NB4 (cell line): ENCODE measurements at regions not wholly inside any gene's neighbourhood (a gene's known extent, or its start where the extent isn't known, plus 50 kb on each side); places are given as distances from the start of the nearest gene placed in this dataset.

Experiments used
- DNase-seq: peaks from one replicate; pipeline ENCODE4 v3.0.0; 2010; ENCODE audit warnings: low read depth
- H3K4me3 ChIP-seq: one replicate; pipeline ENCODE4 v1.5.1; 2011; ENCODE audit warnings: mild to moderate bottlenecking, low read depth, low read length, moderate library complexity
- MAX ChIP-seq: IDR thresholded peaks from 2 replicates; pipeline ENCODE4 v1.6.1; 2011; ENCODE audit warnings: low read depth, low read length
- MYC ChIP-seq: IDR thresholded peaks from 2 replicates; pipeline ENCODE4 v1.6.1; 2011; ENCODE audit warnings: low read depth, low read length
- POLR2A ChIP-seq: IDR thresholded peaks from 2 replicates; pipeline ENCODE4 v1.6.1; 2011; ENCODE audit warnings: mild to moderate bottlenecking; ENCODE audit not compliant: insufficient read length; ENCODE audit errors: extremely low read depth
- TF ChIP-seq, protein P1 (sequence below): IDR thresholded peaks from one replicate; pipeline ENCODE4 v1.5.1; 2012; ENCODE audit warnings: low read depth, low read length

DNA sequence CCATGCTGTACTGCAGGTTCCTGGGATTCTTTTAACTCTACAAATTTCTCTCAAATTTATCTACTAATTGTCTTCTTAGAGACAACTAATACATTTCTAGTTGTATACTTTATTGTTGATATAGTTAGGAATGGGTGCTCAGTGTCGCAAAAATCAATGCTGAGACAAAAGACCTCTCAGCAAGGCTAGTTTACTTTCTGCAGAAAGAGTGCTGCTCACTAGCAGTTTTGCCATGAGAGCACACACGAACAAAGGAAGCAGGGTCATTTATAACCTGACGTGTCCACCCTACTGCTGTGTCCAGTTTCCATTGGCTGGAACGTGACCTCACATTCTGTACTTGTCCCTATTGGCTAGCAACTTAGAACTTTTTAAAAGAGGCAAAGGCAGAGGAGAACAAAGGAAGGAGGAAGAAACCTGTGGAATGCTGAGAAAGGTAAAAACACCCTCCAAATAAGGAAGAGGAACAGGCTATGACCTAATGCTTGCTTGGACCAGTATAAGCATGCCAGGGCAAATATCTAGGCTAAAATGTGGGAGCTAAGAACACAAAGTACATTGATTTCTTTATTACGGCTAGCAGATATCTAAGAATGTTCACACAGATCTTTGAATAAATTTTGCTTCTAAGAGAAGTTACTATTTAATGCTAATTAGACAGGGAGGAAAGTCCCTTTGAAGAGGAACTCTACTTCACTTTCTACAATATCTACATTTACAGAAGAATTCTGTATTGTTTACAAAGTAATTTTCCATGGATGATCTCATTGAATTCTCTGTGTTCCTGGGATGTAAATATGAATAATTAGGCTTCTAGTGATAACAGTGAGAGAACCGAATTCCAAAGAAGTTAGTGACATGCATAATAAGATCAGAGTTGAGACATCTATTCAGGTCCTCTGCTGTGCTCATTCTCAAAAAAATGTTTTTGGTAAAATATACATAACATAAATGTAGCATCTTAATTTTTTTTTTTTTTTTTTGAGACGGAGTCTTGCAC, 86.0 kb upstream of the MAP10 start:
- DNase-seq = no peak
- TF ChIP-seq, protein P1, sequence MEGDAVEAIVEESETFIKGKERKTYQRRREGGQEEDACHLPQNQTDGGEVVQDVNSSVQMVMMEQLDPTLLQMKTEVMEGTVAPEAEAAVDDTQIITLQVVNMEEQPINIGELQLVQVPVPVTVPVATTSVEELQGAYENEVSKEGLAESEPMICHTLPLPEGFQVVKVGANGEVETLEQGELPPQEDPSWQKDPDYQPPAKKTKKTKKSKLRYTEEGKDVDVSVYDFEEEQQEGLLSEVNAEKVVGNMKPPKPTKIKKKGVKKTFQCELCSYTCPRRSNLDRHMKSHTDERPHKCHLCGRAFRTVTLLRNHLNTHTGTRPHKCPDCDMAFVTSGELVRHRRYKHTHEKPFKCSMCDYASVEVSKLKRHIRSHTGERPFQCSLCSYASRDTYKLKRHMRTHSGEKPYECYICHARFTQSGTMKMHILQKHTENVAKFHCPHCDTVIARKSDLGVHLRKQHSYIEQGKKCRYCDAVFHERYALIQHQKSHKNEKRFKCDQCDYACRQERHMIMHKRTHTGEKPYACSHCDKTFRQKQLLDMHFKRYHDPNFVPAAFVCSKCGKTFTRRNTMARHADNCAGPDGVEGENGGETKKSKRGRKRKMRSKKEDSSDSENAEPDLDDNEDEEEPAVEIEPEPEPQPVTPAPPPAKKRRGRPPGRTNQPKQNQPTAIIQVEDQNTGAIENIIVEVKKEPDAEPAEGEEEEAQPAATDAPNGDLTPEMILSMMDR = no peak
- H3K4me3 ChIP-seq = no peak overlapping the region

DNA sequence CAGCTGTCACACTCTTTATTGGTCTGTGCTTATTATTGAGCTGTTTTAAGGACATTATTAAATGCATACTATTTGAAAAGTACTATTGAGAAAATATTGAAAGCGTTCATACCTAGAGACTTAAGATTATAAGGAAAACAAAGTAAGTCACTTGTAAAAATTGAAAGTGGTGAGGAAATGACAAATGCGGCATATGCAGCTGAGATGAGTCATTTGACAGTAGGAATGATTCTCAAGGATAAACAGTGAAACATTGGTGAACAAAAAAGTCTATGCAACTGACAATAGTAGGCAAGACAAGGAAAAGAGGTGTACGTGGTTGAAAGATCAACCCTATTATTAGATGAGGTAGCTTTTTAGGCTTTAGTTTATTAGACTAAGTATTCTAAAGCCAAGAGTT, 82.6 kb upstream of the MAP10 start:
- DNase-seq = no peak

DNA sequence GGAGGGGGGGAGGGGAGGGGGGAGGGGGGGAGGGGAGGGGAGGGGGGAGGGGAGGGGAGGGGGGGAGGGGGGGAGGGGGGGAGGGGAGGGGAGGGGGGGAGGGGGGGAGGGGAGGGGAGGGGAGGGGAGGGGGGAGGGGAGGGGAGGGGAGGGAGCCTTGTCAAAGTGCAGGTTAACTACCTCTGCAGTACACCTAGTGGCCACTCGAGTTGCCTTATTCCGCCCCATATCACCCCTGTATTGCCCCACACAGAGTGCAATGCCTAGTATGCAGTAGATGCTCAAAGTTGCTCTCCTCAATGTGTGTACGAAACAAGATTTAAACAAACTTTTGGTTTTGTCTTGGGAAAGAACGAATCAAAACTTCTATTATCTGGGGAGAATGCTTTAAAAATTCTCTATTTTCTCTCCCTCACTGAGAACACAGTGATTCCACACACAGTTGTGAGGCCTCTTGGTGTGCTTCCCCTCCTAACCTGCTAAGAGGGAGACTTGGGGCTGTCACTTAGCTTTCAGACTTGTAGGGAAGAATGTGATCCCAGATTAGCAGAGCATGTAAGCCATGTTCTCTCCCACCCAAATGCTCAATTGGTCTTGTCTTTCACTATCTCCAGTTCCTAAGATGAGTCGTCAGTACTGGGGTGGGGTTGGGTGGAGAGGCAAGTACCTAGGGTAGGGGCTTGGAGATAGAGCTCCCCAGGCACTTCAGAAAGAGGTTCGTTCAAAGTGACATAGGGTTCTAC, 79.7 kb upstream of the MAP10 start:
- peak; percentile 46 for DNase-seq
- TF ChIP-seq MAX (no peak), POLR2A (no peak), MYC (no peak)
- TF ChIP-seq, protein P1 = no peak
- no peak overlapping the region for H3K4me3 ChIP-seq

More for the DNA sequence above, 82.6 kb upstream of the MAP10 start:
- TF ChIP-seq POLR2A (no peak), MYC (no peak)
- no peak overlapping the region for H3K4me3 ChIP-seq

DNA sequence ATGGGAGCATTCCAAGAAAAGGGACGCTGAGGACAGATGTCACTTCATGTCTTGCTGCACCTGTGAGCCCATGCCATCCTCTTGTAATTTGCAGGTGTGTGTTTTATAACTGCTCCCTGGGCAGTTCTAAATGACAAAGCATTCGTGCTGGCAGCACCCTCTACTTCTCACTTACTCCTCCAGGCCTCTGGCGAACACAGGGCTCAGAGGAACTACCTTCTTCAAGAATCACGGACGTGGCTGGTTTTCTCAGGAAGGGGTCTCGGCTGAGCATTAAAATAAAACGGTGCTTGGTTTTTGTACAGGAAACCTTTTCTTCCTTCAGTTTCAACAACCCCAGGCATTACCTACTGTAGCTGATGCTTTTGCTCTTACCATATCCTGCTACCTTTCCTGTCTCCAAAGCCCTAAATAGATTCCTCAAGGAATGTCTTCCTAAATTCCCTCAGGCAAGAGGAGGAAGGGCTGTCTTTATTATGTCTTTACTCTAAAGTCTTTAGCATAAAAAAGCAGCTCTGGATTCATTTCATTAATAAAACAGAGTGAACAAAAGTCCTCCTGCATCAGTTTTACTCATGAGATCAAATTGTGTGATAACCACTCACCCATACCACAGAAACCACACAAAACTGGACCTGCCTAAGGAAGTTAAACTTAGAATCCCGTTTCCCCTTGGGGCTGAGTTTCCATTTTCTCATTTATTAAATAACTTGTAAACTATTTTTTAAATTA, 79.0 kb upstream of the MAP10 start:
- DNase-seq = peak; percentile 84
- TF ChIP-seq, protein P1 = no peak
- no peak overlapping the region for H3K4me3 ChIP-seq

DNA sequence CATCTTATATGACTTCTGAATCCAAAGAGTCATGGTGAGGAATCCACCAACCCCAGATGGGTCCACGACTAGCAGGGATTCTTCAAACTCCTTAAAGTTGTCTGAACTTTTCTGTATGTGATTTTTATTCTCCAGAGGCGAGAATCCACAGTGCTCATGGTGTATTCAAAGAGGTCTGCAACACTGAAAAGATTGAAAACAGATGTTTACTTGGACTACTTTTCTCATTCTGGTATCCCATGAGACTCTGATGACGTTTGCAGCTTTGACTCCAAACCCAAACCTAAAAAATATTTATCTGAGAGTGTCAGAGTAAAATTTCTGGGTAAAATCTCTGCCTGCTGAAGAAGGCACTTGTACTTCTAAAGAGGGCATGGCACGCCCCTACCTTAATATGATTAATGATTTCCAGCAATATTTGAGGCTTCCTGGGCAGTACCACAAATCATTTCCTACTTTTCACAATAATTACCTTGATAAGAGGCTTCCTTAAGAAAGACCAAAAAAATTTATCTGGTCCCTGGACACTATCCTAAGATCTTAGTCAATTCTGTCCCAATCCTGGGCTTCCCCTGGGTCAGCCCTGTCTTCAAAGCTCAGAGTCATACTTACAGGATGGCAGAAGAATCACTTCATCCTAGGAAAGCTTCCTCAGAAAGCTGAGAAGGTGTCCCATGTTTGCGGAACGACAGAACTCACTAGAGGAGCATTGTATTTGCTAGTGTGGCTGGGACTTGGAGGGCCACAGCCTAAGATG, 76.5 kb upstream of the MAP10 start:
- no peak overlapping the region for H3K4me3 ChIP-seq
- no peak for DNase-seq
- TF ChIP-seq MAX (no peak), POLR2A (no peak), MYC (no peak)
- TF ChIP-seq, protein P1 = no peak
